ENCODE measurements at regions not wholly inside any gene's neighbourhood (a gene's known extent, or its start where the extent isn't known, plus 50 kb on each side); places are given as distances from the start of the nearest gene placed in this dataset.

DNA sequence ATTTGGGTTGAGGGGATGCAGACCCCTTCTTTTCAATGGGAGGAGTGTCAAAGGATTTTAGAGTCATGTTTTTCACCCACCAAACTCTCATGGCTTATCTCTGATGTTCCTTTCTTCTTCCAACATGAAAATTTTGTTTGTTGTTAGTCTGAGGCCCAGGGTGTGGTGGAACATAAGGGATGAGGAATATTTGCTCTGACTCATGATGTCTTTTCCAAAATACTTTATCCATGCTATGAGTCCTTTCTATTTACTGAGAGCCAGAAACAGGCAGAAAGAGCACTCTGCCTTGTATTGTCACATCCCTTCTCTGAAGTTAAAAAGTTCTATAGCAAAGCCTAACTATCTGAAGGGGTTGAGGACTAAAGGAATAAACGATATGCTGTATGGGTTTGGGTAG lies 61.6 kb upstream of the GYPA start:
- in situ Hi-C loops (cut with MboI; ENCODE audit: low pct_unique_long_range_greater_than_20kb, low sequenced_read_pairs, unreplicated experiment), result no loop called here
- no peak for DNase-seq (ENCODE audit: low spot score)
- TF ChIP-seq, protein P1, sequence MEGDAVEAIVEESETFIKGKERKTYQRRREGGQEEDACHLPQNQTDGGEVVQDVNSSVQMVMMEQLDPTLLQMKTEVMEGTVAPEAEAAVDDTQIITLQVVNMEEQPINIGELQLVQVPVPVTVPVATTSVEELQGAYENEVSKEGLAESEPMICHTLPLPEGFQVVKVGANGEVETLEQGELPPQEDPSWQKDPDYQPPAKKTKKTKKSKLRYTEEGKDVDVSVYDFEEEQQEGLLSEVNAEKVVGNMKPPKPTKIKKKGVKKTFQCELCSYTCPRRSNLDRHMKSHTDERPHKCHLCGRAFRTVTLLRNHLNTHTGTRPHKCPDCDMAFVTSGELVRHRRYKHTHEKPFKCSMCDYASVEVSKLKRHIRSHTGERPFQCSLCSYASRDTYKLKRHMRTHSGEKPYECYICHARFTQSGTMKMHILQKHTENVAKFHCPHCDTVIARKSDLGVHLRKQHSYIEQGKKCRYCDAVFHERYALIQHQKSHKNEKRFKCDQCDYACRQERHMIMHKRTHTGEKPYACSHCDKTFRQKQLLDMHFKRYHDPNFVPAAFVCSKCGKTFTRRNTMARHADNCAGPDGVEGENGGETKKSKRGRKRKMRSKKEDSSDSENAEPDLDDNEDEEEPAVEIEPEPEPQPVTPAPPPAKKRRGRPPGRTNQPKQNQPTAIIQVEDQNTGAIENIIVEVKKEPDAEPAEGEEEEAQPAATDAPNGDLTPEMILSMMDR (IDR thresholded peaks at IDR 0.05; ENCODE audit: extremely low read depth, insufficient read depth, missing control alignments), result no peak

DNA sequence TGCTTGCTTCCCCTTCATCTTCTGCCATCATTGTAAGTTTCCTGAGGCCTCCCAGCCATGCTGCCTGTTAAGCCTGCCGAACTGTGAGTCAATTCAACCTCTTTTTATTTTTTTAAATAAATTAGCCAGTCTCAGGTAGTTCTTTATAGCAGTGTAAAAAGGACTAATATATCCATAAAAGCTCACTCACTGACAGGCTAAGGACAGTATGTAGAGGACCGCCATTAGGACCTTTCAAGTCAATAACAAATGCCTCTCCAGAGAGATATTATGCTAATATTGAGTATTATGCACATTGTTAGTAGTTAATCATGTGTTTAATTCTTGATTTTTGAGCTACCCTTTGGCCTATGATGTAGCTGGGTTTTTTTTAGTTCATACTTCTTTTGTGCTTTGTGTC lies 62.6 kb upstream of the GYPA start:
- in situ Hi-C loops (cut with MboI; ENCODE audit: low pct_unique_long_range_greater_than_20kb, low sequenced_read_pairs, unreplicated experiment), result no loop called here

DNA sequence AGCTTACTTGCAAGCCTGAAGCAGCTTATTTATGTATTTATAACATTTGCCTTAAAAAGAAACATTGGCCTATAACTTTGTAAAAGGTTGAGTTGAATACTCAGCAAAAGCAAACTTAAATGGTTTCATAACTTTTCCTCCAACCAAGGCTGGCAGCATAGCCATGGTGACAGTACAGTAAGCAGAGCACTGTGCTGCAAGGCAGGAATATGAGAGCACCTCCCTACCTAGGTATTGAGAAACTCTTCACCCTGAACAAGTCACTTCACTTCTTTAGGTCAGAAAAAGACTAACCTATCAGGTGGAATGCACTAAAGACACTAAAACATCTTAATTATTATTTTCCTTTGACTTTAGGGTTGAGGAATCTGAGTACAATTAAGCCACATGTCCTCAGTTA lies 63.9 kb upstream of the GYPA start:
- TF ChIP-seq, protein P1 (IDR thresholded peaks at IDR 0.05; ENCODE audit: extremely low read depth, insufficient read depth, missing control alignments), result no peak

More for the DNA sequence above, 62.6 kb upstream of the GYPA start:
- TF ChIP-seq, protein P1 (IDR thresholded peaks at IDR 0.05; ENCODE audit: extremely low read depth, insufficient read depth, missing control alignments), result no peak
- DNase-seq (ENCODE audit: low spot score), result no peak

DNA sequence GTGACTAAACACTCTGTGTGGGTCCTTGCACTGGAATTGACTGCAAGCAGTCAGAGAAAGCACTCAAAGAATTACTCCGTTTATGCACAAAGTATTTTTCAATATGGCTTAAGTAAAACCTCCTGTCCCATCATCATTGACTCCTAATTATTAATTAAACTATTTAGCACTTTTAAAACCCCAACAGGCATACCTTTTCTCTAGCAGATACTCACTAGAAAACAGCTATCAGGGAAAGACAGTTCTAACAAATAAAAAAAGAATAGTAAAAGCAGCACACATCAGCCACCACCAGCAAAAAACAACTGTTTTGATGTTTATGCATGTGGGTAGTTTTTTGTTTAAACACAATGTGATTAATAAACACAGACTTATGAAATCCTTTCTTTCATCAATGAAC lies 66.2 kb upstream of the GYPA start:
- no peak for DNase-seq (ENCODE audit: low spot score)
- in situ Hi-C loops (cut with MboI; ENCODE audit: low pct_unique_long_range_greater_than_20kb, low sequenced_read_pairs, unreplicated experiment), result no loop called here
- TF ChIP-seq, protein P1 (IDR thresholded peaks at IDR 0.05; ENCODE audit: extremely low read depth, insufficient read depth, missing control alignments), result no peak

More for the DNA sequence above, 63.9 kb upstream of the GYPA start:
- in situ Hi-C loops (cut with MboI; ENCODE audit: low pct_unique_long_range_greater_than_20kb, low sequenced_read_pairs, unreplicated experiment), result no loop called here
- DNase-seq (ENCODE audit: low spot score), result no peak

DNA sequence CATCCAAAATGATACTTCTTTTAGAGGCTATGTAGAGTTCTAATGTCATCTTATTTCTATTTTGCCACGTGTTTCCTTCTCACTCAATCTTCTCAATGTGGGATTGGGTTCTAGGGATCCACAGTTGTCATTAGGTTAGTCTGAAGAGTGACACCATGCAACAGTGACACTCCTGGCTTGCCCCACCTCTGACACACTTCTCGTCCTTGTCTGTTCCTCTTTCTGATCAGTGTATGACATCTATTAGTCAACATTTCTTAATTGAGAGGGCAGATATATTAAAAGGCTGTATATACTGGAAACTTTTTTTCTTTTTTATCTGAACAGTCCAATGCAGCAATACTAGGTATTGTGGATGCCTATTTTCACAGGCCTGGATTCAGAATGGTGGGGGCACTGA lies 67.6 kb upstream of the GYPA start:
- DNase-seq (ENCODE audit: low spot score), result no peak
- TF ChIP-seq, protein P1 (IDR thresholded peaks at IDR 0.05; ENCODE audit: extremely low read depth, insufficient read depth, missing control alignments), result no peak
- in situ Hi-C loops (cut with MboI; ENCODE audit: low pct_unique_long_range_greater_than_20kb, low sequenced_read_pairs, unreplicated experiment), result no loop called here

DNA sequence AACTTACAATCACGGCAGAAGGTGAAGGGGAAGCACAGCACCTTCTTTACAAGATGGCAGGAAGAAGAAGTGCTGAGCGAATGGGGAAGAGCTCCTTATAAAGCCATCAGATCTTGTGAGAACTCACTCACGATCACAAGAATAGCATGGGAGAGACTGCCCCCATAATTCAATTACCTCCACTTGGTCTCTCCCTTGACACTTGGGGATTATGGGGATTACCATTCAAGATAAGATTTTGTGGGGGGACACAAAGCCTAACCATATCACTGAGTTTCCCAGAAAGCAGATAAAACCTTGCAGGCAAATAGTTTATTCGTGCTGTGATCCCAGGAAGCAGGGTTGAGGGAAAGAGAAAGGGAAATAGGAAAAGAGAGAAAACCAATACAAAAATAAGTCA lies 69.0 kb upstream of the GYPA start:
- in situ Hi-C loops (cut with MboI; ENCODE audit: low pct_unique_long_range_greater_than_20kb, low sequenced_read_pairs, unreplicated experiment), result no loop called here
- DNase-seq (ENCODE audit: low spot score), result no peak
- TF ChIP-seq, protein P1 (IDR thresholded peaks at IDR 0.05; ENCODE audit: extremely low read depth, insufficient read depth, missing control alignments), result no peak

DNA sequence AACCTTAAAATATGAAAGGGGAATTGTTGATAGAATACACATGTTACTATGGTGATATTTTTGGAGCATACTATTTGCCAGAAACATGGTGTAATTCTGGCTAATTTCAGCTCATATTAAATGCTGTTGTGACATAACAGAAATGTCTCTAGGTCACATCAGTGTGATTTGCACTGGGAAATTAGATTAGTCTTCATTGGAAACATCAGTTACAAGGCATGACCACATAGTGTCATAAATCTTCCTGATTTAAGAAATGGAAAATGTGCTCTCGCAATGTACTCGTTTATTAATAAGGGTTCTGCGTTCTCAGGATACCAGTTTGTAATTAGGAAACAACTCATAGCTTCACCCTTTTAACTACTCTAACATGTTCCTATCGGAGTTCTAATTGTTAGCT lies 72.9 kb upstream of the GYPA start:
- TF ChIP-seq, protein P1 (IDR thresholded peaks at IDR 0.05; ENCODE audit: extremely low read depth, insufficient read depth, missing control alignments), result no peak
- DNase-seq (ENCODE audit: low spot score), result no peak
- in situ Hi-C loops (cut with MboI; ENCODE audit: low pct_unique_long_range_greater_than_20kb, low sequenced_read_pairs, unreplicated experiment), result no loop called here

Measured in GM13977 (cell line).